Mesenchymal stem cell (in vitro differentiated cells and primary cell): ENCODE measurements at regions not wholly inside any gene's neighbourhood (a gene's known extent, or its start where the extent isn't known, plus 50 kb on each side); places are given as distances from the start of the nearest gene placed in this dataset.
A peak's percentile ranks its signal among the peaks of the same experiment; 100 is the strongest.

Source experiments
- DNase-seq: peaks from one replicate; pipeline ENCODE4 v3.0.0-alpha.2; 2013
- H2AFZ ChIP-seq: one replicate; pipeline ENCODE4 v1.6.1; 2013; ENCODE audit warnings: low read depth, mild to moderate bottlenecking, control low read depth, inconsistent platforms, low read length, moderate library complexity
- H2AK5ac ChIP-seq: 2 replicates; pipeline ENCODE4 v1.6.1; 2013; ENCODE audit warnings: low read length, moderate library complexity, mild to moderate bottlenecking, inconsistent platforms; ENCODE audit not compliant: severe bottlenecking
- H2BK120ac ChIP-seq: one replicate; pipeline ENCODE4 v1.6.1; 2013; ENCODE audit warnings: low read depth, mild to moderate bottlenecking, inconsistent platforms, low read length, moderate library complexity
- H2BK12ac ChIP-seq, 2 experiments: one replicate each; pipeline ENCODE4 v1.6.1; 2013; ENCODE audit warnings: inconsistent platforms in 2 of 2, low read length in 2 of 2, mild to moderate bottlenecking in 2 of 2, moderate library complexity in 2 of 2, control low read depth in 1 of 2
- H2BK15ac ChIP-seq: one replicate; pipeline ENCODE4 v1.6.1; 2013; ENCODE audit warnings: mild to moderate bottlenecking, low read depth, inconsistent platforms; ENCODE audit not compliant: poor library complexity, severe bottlenecking
- H2BK5ac ChIP-seq: 2 replicates; pipeline ENCODE4 v1.6.1; 2013; ENCODE audit warnings: low read depth, mild to moderate bottlenecking, low read length, control low read depth, inconsistent platforms; ENCODE audit not compliant: poor library complexity, severe bottlenecking
- H3K14ac ChIP-seq, 2 experiments: one replicate each; pipeline ENCODE4 v1.6.1; 2013; ENCODE audit warnings: inconsistent platforms in 2 of 2, low read length in 2 of 2, control low read depth in 1 of 2, mild to moderate bottlenecking in 1 of 2, moderate library complexity in 1 of 2
- H3K18ac ChIP-seq, 2 experiments: one replicate each; pipeline ENCODE4 v1.6.1; 2013; ENCODE audit warnings: inconsistent platforms in 2 of 2, low read length in 2 of 2, control low read depth in 1 of 2, low read depth in 1 of 2, mild to moderate bottlenecking in 1 of 2
- H3K23ac ChIP-seq, 2 experiments: one replicate each; pipeline ENCODE4 v1.6.1; 2013; ENCODE audit warnings: inconsistent platforms in 2 of 2, low read length in 2 of 2, mild to moderate bottlenecking in 2 of 2, moderate library complexity in 2 of 2, control low read depth in 1 of 2
- H3K27ac ChIP-seq: 2 replicates; pipeline ENCODE4 v1.5.1; 2013; ENCODE audit warnings: mild to moderate bottlenecking, moderate library complexity, low read length, control low read depth, inconsistent platforms; ENCODE audit not compliant: poor library complexity, severe bottlenecking
- H3K27me3 ChIP-seq, 2 experiments: 2 replicates each; pipeline versions ENCODE4 v1.6.1 to v1.7.0; 2013; ENCODE audit warnings: low read length in 2 of 2, mild to moderate bottlenecking in 2 of 2, moderate library complexity in 2 of 2, control low read depth in 1 of 2, inconsistent platforms in 1 of 2; ENCODE audit not compliant: control insufficient read depth in 1 of 2, insufficient read depth in 1 of 2
- H3K36me3 ChIP-seq, 2 experiments: 2 replicates each; pipeline versions ENCODE4 v1.6.1 to v1.7.0; 2013; ENCODE audit warnings: low read length in 2 of 2, control low read depth in 1 of 2, inconsistent platforms in 1 of 2, low read depth in 1 of 2, mild to moderate bottlenecking in 1 of 2; ENCODE audit not compliant: insufficient read depth in 2 of 2, control insufficient read depth in 1 of 2
- H3K4ac ChIP-seq, 2 experiments: one replicate each; pipeline ENCODE4 v1.6.1; 2013; ENCODE audit warnings: inconsistent platforms in 2 of 2, low read length in 2 of 2, mild to moderate bottlenecking in 2 of 2, moderate library complexity in 2 of 2, control low read depth in 1 of 2, low read depth in 1 of 2
- H3K4me1 ChIP-seq: 2 replicates; pipeline ENCODE4 v1.6.1; 2013; ENCODE audit warnings: low read depth, low read length, control low read depth; ENCODE audit not compliant: control insufficient read depth, insufficient read depth
- H3K4me2 ChIP-seq: 2 replicates; pipeline ENCODE4 v1.6.1; 2013; ENCODE audit warnings: low read length, mild to moderate bottlenecking, inconsistent platforms; ENCODE audit not compliant: poor library complexity, severe bottlenecking
- H3K4me3 ChIP-seq, 2 experiments: 2 replicates each; pipeline versions ENCODE4 v1.5.1 to v1.7.0; 2013; ENCODE audit warnings: low read length in 2 of 2, mild to moderate bottlenecking in 2 of 2, control low read depth in 1 of 2, low read depth in 1 of 2; ENCODE audit not compliant: insufficient read depth in 1 of 2
- H3K79me1 ChIP-seq: replicated peaks from 2 replicates; pipeline ENCODE4 v1.6.1; 2013; ENCODE audit warnings: mild to moderate bottlenecking, control low read depth, low read length, inconsistent platforms; ENCODE audit not compliant: poor library complexity, severe bottlenecking
- H3K9ac ChIP-seq: 2 replicates; pipeline ENCODE4 v1.7.0; 2013; ENCODE audit warnings: mild to moderate bottlenecking, low read length, moderate library complexity
- H3K9me3 ChIP-seq: 2 replicates; pipeline ENCODE4 v1.7.0; 2013; ENCODE audit warnings: mild to moderate bottlenecking, low read length; ENCODE audit not compliant: control insufficient read depth
- H4K8ac ChIP-seq: one replicate; pipeline ENCODE4 v1.6.1; 2013; ENCODE audit warnings: inconsistent platforms, mild to moderate bottlenecking, low read length, moderate library complexity
- H4K91ac ChIP-seq: one replicate; pipeline ENCODE4 v1.6.1; 2013; ENCODE audit warnings: mild to moderate bottlenecking, low read length, inconsistent platforms
- WGBS: methylation state at CpG from one replicate; pipeline ENCODE4 v1.1.7; 2013; ENCODE audit warnings: mixed read lengths; 5-methylcytosine and 5-hydroxymethylcytosine counted together

DNA sequence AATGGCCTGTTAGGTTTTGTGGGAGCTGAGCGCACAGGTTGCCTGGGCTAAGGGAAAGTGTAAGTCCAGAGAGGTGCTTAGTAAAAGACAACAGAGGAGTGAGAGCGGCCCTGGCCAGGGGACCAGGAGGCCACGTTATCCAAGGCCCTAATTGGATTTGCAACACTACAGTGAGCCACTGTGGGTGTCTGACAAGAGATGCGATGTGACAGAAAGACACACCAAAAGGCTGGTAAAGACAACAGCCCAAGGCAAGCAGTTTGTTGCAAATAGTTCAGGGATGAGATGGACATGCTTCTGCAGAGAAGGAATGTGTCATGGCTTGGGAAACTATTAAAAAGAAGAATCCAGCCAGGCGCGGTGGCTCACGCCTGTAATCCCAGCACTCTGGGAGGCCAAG lies 162.7 kb upstream of the KIT start:
- Histone ChIP-seq H3K4ac (peak overlapping the region in 1 of 2 experiments; percentile 65), H2AK5ac (no peak overlapping the region), H3K18ac (no peak overlapping the region), H3K4me2 (no peak overlapping the region), H4K8ac (no peak overlapping the region), H2BK120ac (no peak overlapping the region), H3K27me3 (peaks cover 0 to 4% of the 10 kb centered on the region in 2 experiments), H3K9me3 (no peaks in the 10 kb centered on the region), H2BK5ac (no peak overlapping the region), H2BK15ac (no peak overlapping the region), H3K4me1 (peaks cover 8% of the 10 kb centered on the region), H3K9ac (no peak overlapping the region), H4K91ac (no peak overlapping the region), H3K27ac (peak overlapping the region; percentile 68), H3K36me3 (no peaks in the 10 kb centered on the region), H3K14ac (no peak overlapping the region), H2BK12ac (no peak overlapping the region), H3K4me3 (no peak overlapping the region), H3K79me1 (no peaks in the 10 kb centered on the region), H2AFZ (no peak overlapping the region), H3K23ac (no peak overlapping the region)
- 75% methylated on average over 7 of the region's 7 CpGs for WGBS
- DNase-seq, result no peak

DNA sequence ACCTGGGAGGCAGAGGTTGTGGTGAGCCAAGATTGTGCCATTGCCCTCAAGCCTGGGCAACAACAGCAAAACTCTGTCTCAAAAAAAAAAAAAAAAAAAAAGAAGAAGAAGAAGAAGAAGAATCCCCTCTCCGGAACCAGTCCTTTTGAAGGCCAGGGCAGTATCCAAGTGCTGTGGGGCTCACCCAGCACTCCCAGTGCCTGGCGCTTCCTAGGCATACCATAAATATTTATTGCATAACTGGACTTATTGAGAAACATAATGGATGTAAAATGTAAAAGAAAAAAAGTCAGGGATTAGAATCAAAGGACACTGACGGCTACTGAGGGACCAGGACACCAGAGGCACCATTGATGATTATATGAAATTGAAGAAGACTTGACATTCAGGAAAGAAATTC lies 162.1 kb upstream of the KIT start:
- Histone ChIP-seq H3K9me3 (no peaks in the 10 kb centered on the region), H3K9ac (no peak overlapping the region), H3K23ac (no peak overlapping the region), H3K36me3 (no peaks in the 10 kb centered on the region), H3K18ac (no peak overlapping the region), H2AK5ac (no peak overlapping the region), H3K4ac (no peak overlapping the region), H3K27me3 (peaks cover 0 to 4% of the 10 kb centered on the region in 2 experiments), H2BK120ac (no peak overlapping the region), H4K91ac (no peak overlapping the region), H2AFZ (no peak overlapping the region), H3K79me1 (no peaks in the 10 kb centered on the region), H3K4me1 (peaks cover 8% of the 10 kb centered on the region), H3K4me3 (no peak overlapping the region), H3K14ac (no peak overlapping the region), H2BK15ac (no peak overlapping the region), H3K4me2 (no peak overlapping the region), H4K8ac (no peak overlapping the region), H3K27ac (no peak overlapping the region), H2BK5ac (no peak overlapping the region), H2BK12ac (no peak overlapping the region)
- WGBS, result 93% methylated on average over 1 of the region's 3 CpGs
- no peak for DNase-seq

DNA sequence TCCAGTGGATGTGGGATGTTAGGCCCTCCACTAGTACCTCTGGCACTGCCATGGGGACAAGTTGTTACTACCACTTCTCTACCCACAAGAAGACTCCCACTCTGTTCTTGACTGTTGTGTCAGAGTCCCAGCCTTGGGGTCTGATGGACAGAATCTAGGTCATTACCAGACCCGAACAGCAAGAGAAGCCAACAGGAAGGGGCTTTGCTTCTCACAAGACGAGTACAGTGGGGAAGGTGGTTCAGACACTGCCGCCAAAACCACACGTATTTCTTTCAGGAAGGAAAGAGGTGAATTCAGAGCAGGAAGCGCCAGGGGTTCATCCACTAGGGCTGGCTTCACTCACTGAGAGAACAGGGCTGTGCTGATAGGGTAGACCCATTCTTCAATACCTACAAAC lies 161.3 kb upstream of the KIT start:
- Histone ChIP-seq H3K79me1 (no peaks in the 10 kb centered on the region), H3K9me3 (no peaks in the 10 kb centered on the region), H3K27me3 (peaks cover 0 to 4% of the 10 kb centered on the region in 2 experiments), H2AFZ (no peak overlapping the region), H3K27ac (no peak overlapping the region), H3K36me3 (no peaks in the 10 kb centered on the region), H3K14ac (peak overlapping the region in 1 of 2 experiments; percentile 55), H3K4me3 (no peak overlapping the region), H2BK120ac (no peak overlapping the region), H3K18ac (no peak overlapping the region), H2AK5ac (peak overlapping the region; percentile 25), H2BK5ac (no peak overlapping the region), H2BK15ac (no peak overlapping the region), H4K8ac (no peak overlapping the region), H3K4me2 (no peak overlapping the region), H3K9ac (no peak overlapping the region), H2BK12ac (no peak overlapping the region), H4K91ac (no peak overlapping the region), H3K4me1 (peaks cover 8% of the 10 kb centered on the region), H3K23ac (no peak overlapping the region), H3K4ac (no peak overlapping the region)
- 94% methylated on average over 5 of the region's 5 CpGs for WGBS
- DNase-seq, result no peak

DNA sequence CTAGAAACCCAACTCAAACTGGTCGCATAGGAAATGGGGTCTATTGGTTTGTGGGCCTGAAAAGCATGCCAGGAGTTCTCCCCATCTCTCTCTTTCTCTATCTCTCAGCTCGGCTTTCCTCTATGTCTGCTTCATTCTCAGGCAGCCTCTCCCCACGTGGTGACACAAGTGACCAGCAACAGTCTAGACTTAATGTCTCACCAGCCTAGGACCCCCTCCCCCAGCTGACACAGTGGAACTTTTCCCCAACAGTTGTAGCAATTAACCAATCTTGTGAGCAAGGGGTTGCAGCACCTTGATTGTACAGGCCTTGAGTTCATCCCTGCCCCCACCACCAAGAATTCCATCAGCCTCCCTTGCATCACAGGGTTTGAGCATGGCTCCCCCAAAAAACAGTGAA lies 159.8 kb upstream of the KIT start:
- H3K79me1 ChIP-seq, result no peaks in the 10 kb centered on the region
- H4K8ac ChIP-seq, result no peak overlapping the region
- H3K18ac ChIP-seq, result no peak overlapping the region
- H3K4ac ChIP-seq, result no peak overlapping the region
- no peak overlapping the region for H4K91ac ChIP-seq
- H2BK15ac ChIP-seq, result no peak overlapping the region
- H3K9me3 ChIP-seq, result no peaks in the 10 kb centered on the region
- no peak overlapping the region for H3K27ac ChIP-seq
- H3K36me3 ChIP-seq, result no peaks in the 10 kb centered on the region
- H3K4me3 ChIP-seq, result no peak overlapping the region
- peak overlapping the region; percentile 71 for H2BK5ac ChIP-seq
- H3K9ac ChIP-seq, result no peak overlapping the region
- peaks cover 8% of the 10 kb centered on the region for H3K4me1 ChIP-seq
- H3K27me3 ChIP-seq, result no peaks in the 10 kb centered on the region
- no peak overlapping the region for H3K14ac ChIP-seq
- H2BK120ac ChIP-seq, result no peak overlapping the region
- H2AFZ ChIP-seq, result no peak overlapping the region
- DNase-seq, result no peak
- H2AK5ac ChIP-seq, result peak overlapping the region; percentile 84
- H3K4me2 ChIP-seq, result no peak overlapping the region
- WGBS, result 53% methylated on average over 3 of the region's 3 CpGs
- no peak overlapping the region for H2BK12ac ChIP-seq
- peak overlapping the region in 1 of 2 experiments; percentile 32 for H3K23ac ChIP-seq
